ENCODE measurements at regions not wholly inside any gene's neighbourhood (a gene's known extent, or its start where the extent isn't known, plus 50 kb on each side); places are given as distances from the start of the nearest gene placed in this dataset.

DNA sequence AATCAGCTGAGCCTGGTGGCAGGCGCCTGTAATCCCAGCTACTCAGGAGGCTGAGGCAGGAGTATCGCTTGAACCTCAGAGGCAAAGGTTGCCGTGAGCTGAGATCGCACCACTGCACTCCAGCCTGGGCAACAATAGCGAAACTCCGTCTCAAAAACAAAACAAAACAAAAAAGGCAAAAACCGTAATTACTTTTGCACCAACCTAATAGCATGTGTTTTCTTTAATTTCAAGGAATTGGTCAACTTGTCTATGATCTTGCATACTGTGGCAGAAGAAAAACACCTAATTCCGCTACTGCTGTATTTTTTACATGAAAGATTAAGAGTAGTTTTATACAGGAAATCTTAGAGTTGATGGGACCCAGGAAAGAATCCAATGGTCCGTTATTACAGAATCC lies 241.2 kb downstream of the COL4A1 start (continued):
- TF ChIP-seq, protein P1, sequence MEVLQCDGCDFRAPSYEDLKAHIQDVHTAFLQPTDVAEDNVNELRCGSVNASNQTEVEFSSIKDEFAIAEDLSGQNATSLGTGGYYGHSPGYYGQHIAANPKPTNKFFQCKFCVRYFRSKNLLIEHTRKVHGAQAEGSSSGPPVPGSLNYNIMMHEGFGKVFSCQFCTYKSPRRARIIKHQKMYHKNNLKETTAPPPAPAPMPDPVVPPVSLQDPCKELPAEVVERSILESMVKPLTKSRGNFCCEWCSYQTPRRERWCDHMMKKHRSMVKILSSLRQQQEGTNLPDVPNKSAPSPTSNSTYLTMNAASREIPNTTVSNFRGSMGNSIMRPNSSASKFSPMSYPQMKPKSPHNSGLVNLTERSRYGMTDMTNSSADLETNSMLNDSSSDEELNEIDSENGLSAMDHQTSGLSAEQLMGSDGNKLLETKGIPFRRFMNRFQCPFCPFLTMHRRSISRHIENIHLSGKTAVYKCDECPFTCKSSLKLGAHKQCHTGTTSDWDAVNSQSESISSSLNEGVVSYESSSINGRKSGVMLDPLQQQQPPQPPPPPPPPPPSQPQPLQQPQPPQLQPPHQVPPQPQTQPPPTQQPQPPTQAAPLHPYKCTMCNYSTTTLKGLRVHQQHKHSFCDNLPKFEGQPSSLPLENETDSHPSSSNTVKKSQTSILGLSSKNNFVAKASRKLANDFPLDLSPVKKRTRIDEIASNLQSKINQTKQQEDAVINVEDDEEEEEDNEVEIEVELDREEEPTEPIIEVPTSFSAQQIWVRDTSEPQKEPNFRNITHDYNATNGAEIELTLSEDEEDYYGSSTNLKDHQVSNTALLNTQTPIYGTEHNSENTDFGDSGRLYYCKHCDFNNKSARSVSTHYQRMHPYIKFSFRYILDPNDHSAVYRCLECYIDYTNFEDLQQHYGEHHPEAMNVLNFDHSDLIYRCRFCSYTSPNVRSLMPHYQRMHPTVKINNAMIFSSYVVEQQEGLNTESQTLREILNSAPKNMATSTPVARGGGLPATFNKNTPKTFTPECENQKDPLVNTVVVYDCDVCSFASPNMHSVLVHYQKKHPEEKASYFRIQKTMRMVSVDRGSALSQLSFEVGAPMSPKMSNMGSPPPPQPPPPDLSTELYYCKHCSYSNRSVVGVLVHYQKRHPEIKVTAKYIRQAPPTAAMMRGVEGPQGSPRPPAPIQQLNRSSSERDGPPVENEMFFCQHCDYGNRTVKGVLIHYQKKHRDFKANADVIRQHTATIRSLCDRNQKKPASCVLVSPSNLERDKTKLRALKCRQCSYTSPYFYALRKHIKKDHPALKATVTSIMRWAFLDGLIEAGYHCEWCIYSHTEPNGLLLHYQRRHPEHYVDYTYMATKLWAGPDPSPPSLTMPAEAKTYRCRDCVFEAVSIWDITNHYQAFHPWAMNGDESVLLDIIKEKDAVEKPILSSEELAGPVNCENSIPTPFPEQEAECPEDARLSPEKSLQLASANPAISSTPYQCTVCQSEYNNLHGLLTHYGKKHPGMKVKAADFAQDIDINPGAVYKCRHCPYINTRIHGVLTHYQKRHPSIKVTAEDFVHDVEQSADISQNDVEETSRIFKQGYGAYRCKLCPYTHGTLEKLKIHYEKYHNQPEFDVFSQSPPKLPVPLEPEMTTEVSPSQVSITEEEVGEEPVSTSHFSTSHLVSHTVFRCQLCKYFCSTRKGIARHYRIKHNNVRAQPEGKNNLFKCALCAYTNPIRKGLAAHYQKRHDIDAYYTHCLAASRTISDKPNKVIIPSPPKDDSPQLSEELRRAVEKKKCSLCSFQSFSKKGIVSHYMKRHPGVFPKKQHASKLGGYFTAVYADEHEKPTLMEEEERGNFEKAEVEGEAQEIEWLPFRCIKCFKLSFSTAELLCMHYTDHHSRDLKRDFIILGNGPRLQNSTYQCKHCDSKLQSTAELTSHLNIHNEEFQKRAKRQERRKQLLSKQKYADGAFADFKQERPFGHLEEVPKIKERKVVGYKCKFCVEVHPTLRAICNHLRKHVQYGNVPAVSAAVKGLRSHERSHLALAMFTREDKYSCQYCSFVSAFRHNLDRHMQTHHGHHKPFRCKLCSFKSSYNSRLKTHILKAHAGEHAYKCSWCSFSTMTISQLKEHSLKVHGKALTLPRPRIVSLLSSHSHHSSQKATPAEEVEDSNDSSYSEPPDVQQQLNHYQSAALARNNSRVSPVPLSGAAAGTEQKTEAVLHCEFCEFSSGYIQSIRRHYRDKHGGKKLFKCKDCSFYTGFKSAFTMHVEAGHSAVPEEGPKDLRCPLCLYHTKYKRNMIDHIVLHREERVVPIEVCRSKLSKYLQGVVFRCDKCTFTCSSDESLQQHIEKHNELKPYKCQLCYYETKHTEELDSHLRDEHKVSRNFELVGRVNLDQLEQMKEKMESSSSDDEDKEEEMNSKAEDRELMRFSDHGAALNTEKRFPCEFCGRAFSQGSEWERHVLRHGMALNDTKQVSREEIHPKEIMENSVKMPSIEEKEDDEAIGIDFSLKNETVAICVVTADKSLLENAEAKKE (CRISPR knock-in tag; IDR thresholded peaks at IDR 0.05): no peak
- TF ChIP-seq, protein P2, sequence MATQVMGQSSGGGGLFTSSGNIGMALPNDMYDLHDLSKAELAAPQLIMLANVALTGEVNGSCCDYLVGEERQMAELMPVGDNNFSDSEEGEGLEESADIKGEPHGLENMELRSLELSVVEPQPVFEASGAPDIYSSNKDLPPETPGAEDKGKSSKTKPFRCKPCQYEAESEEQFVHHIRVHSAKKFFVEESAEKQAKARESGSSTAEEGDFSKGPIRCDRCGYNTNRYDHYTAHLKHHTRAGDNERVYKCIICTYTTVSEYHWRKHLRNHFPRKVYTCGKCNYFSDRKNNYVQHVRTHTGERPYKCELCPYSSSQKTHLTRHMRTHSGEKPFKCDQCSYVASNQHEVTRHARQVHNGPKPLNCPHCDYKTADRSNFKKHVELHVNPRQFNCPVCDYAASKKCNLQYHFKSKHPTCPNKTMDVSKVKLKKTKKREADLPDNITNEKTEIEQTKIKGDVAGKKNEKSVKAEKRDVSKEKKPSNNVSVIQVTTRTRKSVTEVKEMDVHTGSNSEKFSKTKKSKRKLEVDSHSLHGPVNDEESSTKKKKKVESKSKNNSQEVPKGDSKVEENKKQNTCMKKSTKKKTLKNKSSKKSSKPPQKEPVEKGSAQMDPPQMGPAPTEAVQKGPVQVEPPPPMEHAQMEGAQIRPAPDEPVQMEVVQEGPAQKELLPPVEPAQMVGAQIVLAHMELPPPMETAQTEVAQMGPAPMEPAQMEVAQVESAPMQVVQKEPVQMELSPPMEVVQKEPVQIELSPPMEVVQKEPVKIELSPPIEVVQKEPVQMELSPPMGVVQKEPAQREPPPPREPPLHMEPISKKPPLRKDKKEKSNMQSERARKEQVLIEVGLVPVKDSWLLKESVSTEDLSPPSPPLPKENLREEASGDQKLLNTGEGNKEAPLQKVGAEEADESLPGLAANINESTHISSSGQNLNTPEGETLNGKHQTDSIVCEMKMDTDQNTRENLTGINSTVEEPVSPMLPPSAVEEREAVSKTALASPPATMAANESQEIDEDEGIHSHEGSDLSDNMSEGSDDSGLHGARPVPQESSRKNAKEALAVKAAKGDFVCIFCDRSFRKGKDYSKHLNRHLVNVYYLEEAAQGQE (IDR thresholded peaks at IDR 0.05; ENCODE audit: unreplicated experiment): no peak

DNA sequence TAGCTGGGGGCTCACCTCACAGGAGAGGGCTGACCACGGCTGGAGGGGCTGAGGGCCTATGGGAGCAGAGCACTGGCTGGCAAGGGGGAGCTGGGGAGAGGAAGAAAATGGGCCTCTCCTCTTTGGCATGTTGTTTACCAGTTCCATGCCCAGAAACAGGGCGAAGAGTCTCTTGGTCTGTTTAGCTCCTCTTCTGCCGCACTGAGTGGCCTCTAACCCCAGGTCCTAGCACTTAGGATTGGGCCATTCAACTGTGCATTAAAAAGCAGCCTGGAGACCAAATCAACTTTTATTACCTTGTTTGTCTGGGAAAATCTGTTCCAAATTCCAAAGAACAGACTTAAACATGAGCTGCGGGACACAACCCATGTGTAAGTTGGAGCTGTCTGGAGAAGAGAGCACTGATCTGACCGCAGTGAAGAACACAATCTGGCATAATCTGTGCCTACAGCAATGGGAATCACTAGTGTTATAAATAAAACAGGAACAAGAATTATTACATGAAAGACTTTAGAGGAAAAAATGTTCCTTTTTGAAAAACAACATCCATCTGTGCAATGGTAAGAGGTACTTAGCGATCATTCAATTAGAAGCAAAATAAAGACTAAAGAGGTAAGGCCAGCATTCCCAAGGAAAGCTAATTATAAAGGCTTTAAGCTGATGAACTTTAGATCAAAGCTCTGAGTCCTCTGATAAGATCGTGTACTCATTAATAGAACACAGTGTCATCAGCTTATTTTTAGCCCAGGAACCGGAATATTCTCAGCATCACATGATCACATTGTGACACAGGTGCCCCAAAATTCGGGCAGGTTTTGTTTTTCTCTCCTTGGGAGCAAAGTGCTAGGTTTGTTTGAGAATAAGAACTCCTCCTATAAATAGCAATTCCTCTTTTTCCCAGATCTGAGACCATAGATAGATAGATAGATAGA lies 243.2 kb downstream of the COL4A1 start:
- H3K27me3 Mint-ChIP-seq (ENCODE audit: insufficient read depth, low read depth, poor library complexity): peaks cover 2% of the 10 kb centered on the region
- no peak for DNase-seq (ENCODE audit: low spot score)
- H3K27me3 ChIP-seq (ENCODE audit: insufficient read depth): no peaks in the 10 kb centered on the region
- H3K27ac ChIP-seq (ENCODE audit: low read depth): no peak overlapping the region
- no peak for ATAC-seq
- no peaks in the 10 kb centered on the region for H3K4me1 Mint-ChIP-seq
- H3K36me3 ChIP-seq (ENCODE audit: insufficient read depth): no peaks in the 10 kb centered on the region
- H3K27ac Mint-ChIP-seq: no peak overlapping the region
- no peaks in the 10 kb centered on the region for H3F3A ChIP-seq (replicated peaks; ENCODE audit: low read depth)
- H3K79me2 ChIP-seq (replicated peaks; ENCODE audit: insufficient read depth): no peaks in the 10 kb centered on the region
- no peak overlapping the region for H3K4me2 ChIP-seq
- H2AFZ ChIP-seq: no peak overlapping the region
- H3K4me3 ChIP-seq: no peak overlapping the region
- no peaks in the 10 kb centered on the region for H3K9me3 Mint-ChIP-seq
- no peaks in the 10 kb centered on the region for H4K20me1 ChIP-seq (replicated peaks; ENCODE audit: insufficient read depth)
- H3K36me3 Mint-ChIP-seq (ENCODE audit: low read depth): no peaks in the 10 kb centered on the region
- no peaks in the 10 kb centered on the region for H3K9me2 ChIP-seq (ENCODE audit: insufficient read depth)
- H3K4me1 ChIP-seq (ENCODE audit: insufficient read depth): no peaks in the 10 kb centered on the region
- H3K4me3 Mint-ChIP-seq: no peak overlapping the region
- TF ChIP-seq, protein P1 (CRISPR knock-in tag; IDR thresholded peaks at IDR 0.05): no peak
- no peak for TF ChIP-seq STAT1 (IDR thresholded peaks at IDR 0.05; ENCODE audit: unreplicated experiment)
